DOHH2 (cell line): ENCODE measurements at regions not wholly inside any gene's neighbourhood (a gene's known extent, or its start where the extent isn't known, plus 50 kb on each side); places are given as distances from the start of the nearest gene placed in this dataset.

Source experiments
- H3F3A ChIP-seq: fragments of 200-600 bp; sonication (generic), shearing (Covaris generic); 2 replicates; pipeline ENCODE4 v1.6.0; 2016; ENCODE audit warnings: antibody characterized with exemption, mild to moderate bottlenecking; ENCODE audit not compliant: control insufficient read depth, insufficient read depth
- H3K27ac ChIP-seq: fragments of 200-600 bp; sonication (generic); 2 replicates; pipeline ENCODE4 v1.5.1; 2014; ENCODE audit warnings: low read depth, mild to moderate bottlenecking, low read length, moderate library complexity
- H3K27me3 ChIP-seq: fragments of 200-600 bp; sonication (generic); 2 replicates; pipeline ENCODE4 v1.6.1; 2014; ENCODE audit warnings: mild to moderate bottlenecking, low read length, mixed read lengths; ENCODE audit not compliant: control insufficient read depth
- H3K36me3 ChIP-seq: fragments of 200-600 bp; sonication (generic); 2 replicates; pipeline ENCODE4 v1.6.1; 2014; ENCODE audit warnings: mild to moderate bottlenecking, low read length, moderate library complexity, mixed read lengths; ENCODE audit not compliant: control insufficient read depth
- H3K4me1 ChIP-seq: fragments of 200-600 bp; sonication (generic); 2 replicates; pipeline ENCODE4 v1.6.1; 2014; ENCODE audit warnings: mild to moderate bottlenecking, low read length, mixed read lengths; ENCODE audit not compliant: control insufficient read depth
- H3K4me2 ChIP-seq: fragments of 200-600 bp; sonication (generic); 2 replicates; pipeline ENCODE4 v1.6.0; 2014; ENCODE audit warnings: mild to moderate bottlenecking, low read length, moderate library complexity
- H3K4me3 ChIP-seq: fragments of 200-600 bp; sonication (generic); 2 replicates; pipeline ENCODE4 v1.5.1; 2014; ENCODE audit warnings: mild to moderate bottlenecking, low read length, mixed read lengths
- H3K79me2 ChIP-seq: fragments of 200-600 bp; sonication (generic); 2 replicates; pipeline ENCODE4 v1.6.1; 2014; ENCODE audit warnings: mild to moderate bottlenecking, low read length, mixed read lengths; ENCODE audit not compliant: control insufficient read depth
- H3K9me2 ChIP-seq: fragments of 200-600 bp; sonication (generic); replicated peaks from 2 replicates; pipeline ENCODE4 v1.6.1; 2014; ENCODE audit warnings: mild to moderate bottlenecking, low read length, mixed read lengths; ENCODE audit not compliant: control insufficient read depth
- H3K9me3 ChIP-seq: fragments of 200-600 bp; sonication (generic); 2 replicates; pipeline ENCODE4 v1.6.1; 2014; ENCODE audit warnings: antibody characterized with exemption, low read length, mixed read lengths; ENCODE audit not compliant: control insufficient read depth, insufficient read depth
- H4K20me1 ChIP-seq: fragments of 200-600 bp; sonication (generic); 2 replicates; pipeline ENCODE4 v1.6.0; 2014; ENCODE audit warnings: low read depth, mild to moderate bottlenecking, antibody characterized with exemption, low read length, moderate library complexity; ENCODE audit not compliant: control insufficient read depth, insufficient read depth
- CTCF ChIP-seq: fragments of 200-600 bp; sonication (generic); IDR thresholded peaks from one replicate; pipeline ENCODE4 v1.5.1; 2014; ENCODE audit warnings: antibody characterized with exemption, mild to moderate bottlenecking, low read depth, low read length; ENCODE audit not compliant: poor library complexity, severe bottlenecking
- EZH2phosphoT487 ChIP-seq: fragments of 200-600 bp; sonication (generic); IDR thresholded peaks from 2 replicates; pipeline ENCODE4 v1.6.1; 2017; ENCODE audit warnings: borderline replicate concordance, mild to moderate bottlenecking, antibody characterized with exemption, low read length, moderate library complexity, mixed read lengths

DNA sequence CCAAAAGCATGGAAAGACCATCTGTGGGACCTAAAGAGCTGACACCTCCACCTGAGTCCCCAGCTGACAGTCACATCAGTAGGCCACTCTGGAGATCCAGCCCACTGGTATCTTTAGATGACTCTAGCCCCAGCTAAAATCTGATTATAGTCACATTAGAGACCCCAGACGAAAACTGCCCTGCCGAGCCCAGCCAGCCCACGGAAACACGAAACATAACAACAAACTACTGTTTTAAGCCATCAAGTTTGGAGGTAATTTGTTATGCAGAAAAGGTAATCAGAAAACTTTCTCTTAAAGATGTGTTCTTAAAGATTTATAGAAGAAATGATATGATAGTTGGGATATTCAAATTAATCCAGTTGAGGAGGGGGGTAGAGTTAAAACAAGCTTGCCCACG, 175.7 kb downstream of the DHX15 start:
- no peaks in the 10 kb centered on the region for H4K20me1 ChIP-seq
- H3K27ac ChIP-seq: no peak overlapping the region
- TF ChIP-seq EZH2phosphoT487 (no peak), CTCF (no peak)

GRCh38 chr4:24405926-24406325, 178.4 kb downstream of the DHX15 start:
- Histone ChIP-seq H3K4me3 (no peak overlapping the region), H3K27me3 (no peaks in the 10 kb centered on the region), H3K36me3 (no peaks in the 10 kb centered on the region), H3K4me1 (no peaks in the 10 kb centered on the region), H3K9me3 (no peaks in the 10 kb centered on the region), H4K20me1 (no peaks in the 10 kb centered on the region), H3K9me2 (no peaks in the 10 kb centered on the region), H3F3A (no peaks in the 10 kb centered on the region), H3K79me2 (no peaks in the 10 kb centered on the region), H3K4me2 (no peak overlapping the region), H3K27ac (no peak overlapping the region)
- no peak for TF ChIP-seq CTCF
- no peak for TF ChIP-seq EZH2phosphoT487

More for the DNA sequence above, 175.7 kb downstream of the DHX15 start:
- no peaks in the 10 kb centered on the region for H3K9me2 ChIP-seq
- no peak overlapping the region for H3K4me3 ChIP-seq
- no peaks in the 10 kb centered on the region for H3K79me2 ChIP-seq
- H3F3A ChIP-seq: no peaks in the 10 kb centered on the region
- no peaks in the 10 kb centered on the region for H3K27me3 ChIP-seq
- H3K9me3 ChIP-seq: no peaks in the 10 kb centered on the region
- no peak overlapping the region for H3K4me2 ChIP-seq
- H3K4me1 ChIP-seq: no peaks in the 10 kb centered on the region
- no peaks in the 10 kb centered on the region for H3K36me3 ChIP-seq

DNA sequence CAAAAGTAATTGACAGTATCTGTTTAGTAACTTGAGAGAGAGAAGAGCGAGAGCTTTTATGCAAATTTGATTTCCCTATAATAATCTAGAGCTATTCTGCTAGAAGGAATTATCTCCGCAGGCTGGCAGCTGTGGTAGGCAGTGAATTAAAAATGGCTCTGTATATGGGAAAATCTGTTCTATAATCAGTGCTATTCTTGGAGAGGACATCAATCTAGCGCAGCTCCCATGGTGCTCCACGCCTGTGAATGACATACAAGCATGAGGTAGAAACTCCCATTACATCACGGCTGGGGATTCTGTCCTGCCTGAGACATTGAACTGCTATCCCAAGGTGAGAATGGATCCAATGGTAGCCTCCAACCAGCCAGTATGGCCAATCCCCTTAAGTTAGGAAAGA, 179.0 kb downstream of the DHX15 start:
- Histone ChIP-seq H3K4me3 (no peak overlapping the region), H3K9me2 (no peaks in the 10 kb centered on the region), H3K9me3 (no peaks in the 10 kb centered on the region), H3K4me1 (no peaks in the 10 kb centered on the region), H3K27ac (no peak overlapping the region), H4K20me1 (no peaks in the 10 kb centered on the region), H3F3A (no peaks in the 10 kb centered on the region), H3K36me3 (no peaks in the 10 kb centered on the region), H3K79me2 (no peaks in the 10 kb centered on the region), H3K4me2 (no peak overlapping the region), H3K27me3 (no peaks in the 10 kb centered on the region)
- TF ChIP-seq CTCF: no peak
- no peak for TF ChIP-seq EZH2phosphoT487

DNA sequence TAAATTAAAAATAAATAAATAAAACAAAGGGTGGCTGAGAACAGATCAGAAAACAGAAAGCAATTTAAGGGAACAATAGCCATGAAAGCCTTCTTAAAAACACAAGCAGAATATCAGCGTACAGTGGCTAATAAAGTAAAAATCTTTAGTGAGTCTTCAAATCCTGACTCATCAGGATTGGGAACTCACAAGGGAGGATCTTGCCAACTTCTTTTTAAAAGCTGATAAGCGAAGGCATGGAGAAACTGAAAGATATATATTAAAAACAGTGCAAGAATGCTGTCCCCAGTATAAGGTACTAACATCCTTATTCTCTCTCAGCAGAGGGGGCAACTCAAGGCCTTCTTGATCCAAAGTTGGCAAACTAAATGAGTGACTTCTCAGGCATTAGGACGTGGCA, 180.1 kb downstream of the DHX15 start:
- H3K36me3 ChIP-seq: no peaks in the 10 kb centered on the region
- no peak overlapping the region for H3K4me2 ChIP-seq
- H3K27me3 ChIP-seq: no peaks in the 10 kb centered on the region
- no peak overlapping the region for H3K4me3 ChIP-seq
- no peak for TF ChIP-seq EZH2phosphoT487
- no peak for TF ChIP-seq CTCF
- no peaks in the 10 kb centered on the region for H3K4me1 ChIP-seq
- H3K9me3 ChIP-seq: no peaks in the 10 kb centered on the region
- no peaks in the 10 kb centered on the region for H3F3A ChIP-seq
- no peaks in the 10 kb centered on the region for H3K79me2 ChIP-seq
- no peak overlapping the region for H3K27ac ChIP-seq
- H3K9me2 ChIP-seq: no peaks in the 10 kb centered on the region
- H4K20me1 ChIP-seq: no peaks in the 10 kb centered on the region
